Upper lobe of left lung (tissue), 6 donors: ENCODE measurements at regions not wholly inside any gene's neighbourhood (a gene's known extent, or its start where the extent isn't known, plus 50 kb on each side); places are given as distances from the start of the nearest gene placed in this dataset.

Experiments
- ATAC-seq, 2 donors: fragments of 200-7000 bp; cut with Tn5 transposase; one replicate each; pipeline ENCODE4 v1.9.1; 2022; ENCODE audit warnings: mild to moderate bottlenecking in 2 of 2, moderate library complexity in 2 of 2; ENCODE audit not compliant: low FRiP score in 2 of 2
- DNase-seq, 2 donors: peaks; one replicate each; pipeline ENCODE4 v3.0.0-alpha.2; 2019 to 2020
- H3K27ac ChIP-seq, 4 donors: fragments of 200-600 bp; sonication (generic); one replicate each; pipeline ENCODE4 v1.5.1; 2016 to 2019
- H3K27me3 ChIP-seq, 4 donors: fragments of 200-600 bp; sonication (generic); one replicate each; pipeline ENCODE4 v1.5.1; 2017 to 2019
- H3K36me3 ChIP-seq, 4 donors: fragments of 200-600 bp; sonication (generic); one replicate each; pipeline ENCODE4 v1.5.1; 2016 to 2019
- H3K4me1 ChIP-seq, 4 donors: fragments of 200-600 bp; sonication (generic); one replicate each; pipeline ENCODE4 v1.5.1; 2018 to 2019
- H3K4me3 ChIP-seq, 4 donors: fragments of 200-600 bp; sonication (generic); one replicate each; pipeline ENCODE4 v1.5.1; 2017 to 2019; ENCODE audit warnings: mild to moderate bottlenecking in 2 of 4, moderate library complexity in 1 of 4
- H3K9me3 ChIP-seq, 4 donors: fragments of 200-600 bp; sonication (generic); one replicate each; pipeline ENCODE4 v1.5.1; 2018 to 2019
- CTCF ChIP-seq, 6 experiments: fragments of 450-650 bp in 4 of 6; fragments of 200-600 bp in 2 of 6; sonication (generic) in 2 of 6; IDR thresholded peaks; one replicate each; pipeline ENCODE4 v1.5.1; 2016 to 2019; ENCODE audit warnings: antibody characterized with exemption in 6 of 6
- EP300 ChIP-seq, 4 donors: sonication (generic); formaldehyde crosslinking; IDR thresholded peaks; one replicate each; pipeline ENCODE4 v1.5.1; 2017; ENCODE audit warnings: antibody characterized with exemption in 4 of 4, control low read depth in 2 of 4
- POLR2A ChIP-seq, 4 donors: fragments of 450-650 bp; IDR thresholded peaks; one replicate each; pipeline ENCODE4 v1.5.1; 2016 to 2017; ENCODE audit warnings: antibody characterized with exemption in 4 of 4, mild to moderate bottlenecking in 2 of 4
- POLR2AphosphoS5 ChIP-seq, 2 donors: sonication (generic); formaldehyde crosslinking; IDR thresholded peaks; one replicate each; pipeline ENCODE4 v1.5.1; 2017; ENCODE audit warnings: antibody characterized with exemption in 2 of 2
- WGBS, 2 donors: methylation state at CpG; one replicate each; pipeline ENCODE4 v1.1.5; 2017 to 2018; 5-methylcytosine and 5-hydroxymethylcytosine counted together
- donor health status: DM: no; HTN: no; CAD: no; lungs with moderate emphysema.
- donor health status: DM: no; HTN: yes; CAD: no; lungs with severe emphysema.

GRCh38 chr6:66357781-66358180, 650.8 kb upstream of the EYS start:
- H3K27me3 ChIP-seq, result no peaks in the 10 kb centered on the region
- TF ChIP-seq POLR2A (IDR thresholded peaks at IDR 0.05) (no peak), POLR2AphosphoS5 (IDR thresholded peaks at IDR 0.05) (no peak), EP300 (IDR thresholded peaks at IDR 0.05) (no peak), CTCF (IDR thresholded peaks at IDR 0.05) (no peak)
- H3K36me3 ChIP-seq, result no peaks in the 10 kb centered on the region
- peaks cover 0 to 4% (median 0%) of the 10 kb centered on the region in 4 donors for H3K9me3 ChIP-seq
- no peak overlapping the region for H3K4me3 ChIP-seq
- DNase-seq, result no peak
- H3K4me1 ChIP-seq, result no peaks in the 10 kb centered on the region
- ATAC-seq, result no peak
- no peak overlapping the region for H3K27ac ChIP-seq

GRCh38 chr6:66355471-66355870, 648.4 kb upstream of the EYS start:
- Histone ChIP-seq H3K27me3 (no peaks in the 10 kb centered on the region), H3K4me1 (no peaks in the 10 kb centered on the region), H3K4me3 (no peak overlapping the region), H3K9me3 (no peaks in the 10 kb centered on the region), H3K36me3 (no peaks in the 10 kb centered on the region), H3K27ac (no peak overlapping the region)
- no peak for TF ChIP-seq POLR2A (IDR thresholded peaks at IDR 0.05)
- TF ChIP-seq CTCF (IDR thresholded peaks at IDR 0.05), result no peak
- no peak for TF ChIP-seq EP300 (IDR thresholded peaks at IDR 0.05)
- WGBS, 2 donors, result 47 to 72% methylated on average over 1 of the region's 1 CpG
- ATAC-seq (no peak), DNase-seq (no peak)

GRCh38 chr6:66344796-66345195, 637.8 kb upstream of the EYS start:
- no peak for TF ChIP-seq POLR2A (IDR thresholded peaks at IDR 0.05)
- no peak for TF ChIP-seq CTCF (IDR thresholded peaks at IDR 0.05)
- TF ChIP-seq POLR2AphosphoS5 (IDR thresholded peaks at IDR 0.05), result no peak
- TF ChIP-seq EP300 (IDR thresholded peaks at IDR 0.05), result no peak
- WGBS, 2 donors, result 53 to 57% methylated on average over 2 of the region's 2 CpGs
- Histone ChIP-seq H3K4me3 (no peak overlapping the region), H3K27me3 (no peaks in the 10 kb centered on the region), H3K4me1 (no peaks in the 10 kb centered on the region), H3K36me3 (no peaks in the 10 kb centered on the region), H3K9me3 (no peaks in the 10 kb centered on the region), H3K27ac (no peak overlapping the region)
- DNase-seq (no peak), ATAC-seq (no peak)

- DNase-seq (no peak), ATAC-seq (no peak)
- Histone ChIP-seq H3K27me3 (no peaks in the 10 kb centered on the region), H3K4me3 (no peak overlapping the region), H3K36me3 (no peaks in the 10 kb centered on the region), H3K9me3 (no peaks in the 10 kb centered on the region), H3K27ac (no peak overlapping the region), H3K4me1 (no peaks in the 10 kb centered on the region)
- 79 to 100% methylated on average over 1 of the region's 1 CpG for WGBS, 2 donors
- TF ChIP-seq EP300 (IDR thresholded peaks at IDR 0.05), result no peak
- no peak for TF ChIP-seq POLR2A (IDR thresholded peaks at IDR 0.05)
- TF ChIP-seq POLR2AphosphoS5 (IDR thresholded peaks at IDR 0.05), result no peak
- TF ChIP-seq CTCF (IDR thresholded peaks at IDR 0.05), result no peak
These were observed 633.7 kb upstream of the EYS start for GRCh38 chr6:66340736-66341135.

- WGBS, 2 donors, result 64 to 76% methylated on average over 1 of the region's 1 CpG
- H3K9me3 ChIP-seq, result no peaks in the 10 kb centered on the region
- DNase-seq, result no peak
- H3K4me3 ChIP-seq, result no peak overlapping the region
- H3K27me3 ChIP-seq, result no peaks in the 10 kb centered on the region
- no peak for ATAC-seq
- H3K36me3 ChIP-seq, result no peaks in the 10 kb centered on the region
- H3K27ac ChIP-seq, result no peak overlapping the region
- no peak for TF ChIP-seq POLR2A (IDR thresholded peaks at IDR 0.05)
- TF ChIP-seq POLR2AphosphoS5 (IDR thresholded peaks at IDR 0.05), result no peak
- TF ChIP-seq CTCF (IDR thresholded peaks at IDR 0.05), result no peak
- TF ChIP-seq EP300 (IDR thresholded peaks at IDR 0.05), result no peak
- no peaks in the 10 kb centered on the region for H3K4me1 ChIP-seq
These were observed 629.1 kb upstream of the EYS start for GRCh38 chr6:66336176-66336575.
